Inflammatory macrophage treated with lipopolysaccharide for 4 hours (primary cell): ENCODE measurements at regions not wholly inside any gene's neighbourhood (a gene's known extent, or its start where the extent isn't known, plus 50 kb on each side); places are given as distances from the start of the nearest gene placed in this dataset.

Experiments used
- DNase-seq: peaks from one replicate; pipeline ENCODE4 v3.0.0-alpha.2; 2020

DNA sequence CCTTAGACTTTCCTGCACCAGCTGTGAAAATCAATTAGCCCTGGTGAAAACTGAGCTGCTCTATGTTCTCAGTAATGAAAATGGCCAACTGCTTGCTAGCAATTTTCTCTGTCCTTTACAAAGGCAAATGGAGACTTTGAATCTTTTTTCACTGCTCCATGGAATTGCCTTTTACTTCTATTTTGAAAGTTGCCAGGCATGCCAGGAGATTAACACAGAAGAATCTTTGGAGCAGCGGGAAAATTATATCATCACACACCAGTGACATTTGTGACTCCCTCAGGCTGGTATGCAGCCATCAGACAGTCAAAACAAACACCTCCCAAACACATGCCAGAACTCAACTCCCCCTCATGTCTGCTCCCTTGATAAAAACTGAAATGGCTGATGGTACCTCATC lies 872.0 kb upstream of the FLRT2 start:
- DNase-seq: no peak

GRCh38 chr14:84670796-84671195 lies 859.1 kb upstream of the FLRT2 start:
- DNase-seq: no peak

DNA sequence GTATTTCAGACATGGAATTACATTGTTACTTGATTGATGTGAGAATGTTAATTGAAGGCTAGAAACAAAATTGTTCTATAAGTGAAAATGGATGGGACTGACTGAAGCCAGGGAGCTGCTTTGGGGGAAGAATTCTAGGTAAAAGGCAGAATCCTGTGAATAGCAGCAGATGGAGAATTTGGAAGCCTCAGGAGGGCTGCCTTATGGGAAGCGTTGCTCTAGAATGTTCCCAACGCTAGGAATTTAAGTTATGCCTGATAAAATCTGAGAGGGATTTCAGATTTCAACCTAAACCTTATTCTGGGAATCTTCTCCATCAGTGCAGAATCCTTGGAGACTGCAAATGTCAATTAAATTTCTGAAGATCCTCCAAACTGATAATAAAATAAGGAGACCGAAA lies 858.2 kb upstream of the FLRT2 start:
- no peak for DNase-seq

DNA sequence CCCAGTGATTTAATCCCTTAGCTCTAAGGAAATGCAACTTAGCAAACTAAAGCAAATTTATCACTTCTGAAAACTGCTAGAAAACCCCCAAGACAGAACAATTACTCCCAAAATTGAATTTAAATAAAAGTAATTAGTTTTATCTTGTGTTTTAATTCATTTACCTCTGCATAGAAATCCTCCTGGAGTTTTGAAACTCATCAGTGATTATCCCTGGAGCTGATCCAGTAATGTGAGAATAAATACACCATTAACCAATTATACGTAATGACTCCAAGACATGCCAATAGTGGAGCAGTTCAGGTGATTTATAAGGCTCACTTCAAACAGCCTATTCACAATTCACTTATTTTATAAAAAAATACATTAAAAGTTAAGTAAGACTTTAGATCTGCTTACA lies 855.3 kb upstream of the FLRT2 start:
- DNase-seq: no peak

DNA sequence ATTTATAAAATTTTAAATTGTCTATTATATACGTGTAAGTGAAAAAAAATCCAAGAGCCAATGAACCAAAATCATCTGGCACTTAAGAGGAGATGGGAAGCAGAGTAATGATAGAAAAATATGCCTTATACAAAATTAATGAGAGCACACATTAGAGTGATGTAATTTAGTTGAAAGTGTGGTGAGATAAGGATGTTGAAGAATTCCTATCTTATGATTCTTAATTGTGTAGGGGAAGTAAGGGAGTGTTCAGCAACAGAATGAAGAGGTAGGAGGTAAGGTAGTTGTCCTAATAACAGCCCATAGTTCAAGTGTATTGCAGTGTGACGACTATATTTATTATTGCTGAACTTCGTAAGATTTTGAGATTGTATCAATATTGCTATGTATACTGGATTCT lies 843.4 kb upstream of the FLRT2 start:
- no peak for DNase-seq

- DNase-seq: no peak
Observed at GRCh38 chr14:84688297-84689025, 841.5 kb upstream of the FLRT2 start.

GRCh38 chr14:84694161-84694560 lies 835.8 kb upstream of the FLRT2 start:
- DNase-seq: no peak

DNA sequence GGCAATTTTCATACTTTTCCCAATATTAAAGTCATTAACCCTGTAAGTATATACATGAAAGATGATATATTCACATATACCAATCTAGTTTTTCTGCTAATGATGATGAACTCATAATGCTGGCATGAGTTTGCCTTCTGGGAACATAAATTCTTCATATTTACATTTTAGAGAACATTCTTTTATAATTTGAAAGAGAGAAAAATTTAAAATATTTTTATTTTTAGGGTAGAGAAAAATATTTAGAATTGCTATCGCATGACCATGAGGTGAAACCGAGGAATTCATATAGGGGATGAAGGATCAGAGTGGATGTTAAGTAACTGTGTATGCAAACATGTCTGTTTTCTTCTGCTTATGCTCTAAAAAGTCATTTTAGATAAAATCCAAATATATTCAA lies 825.3 kb upstream of the FLRT2 start:
- no peak for DNase-seq

DNA sequence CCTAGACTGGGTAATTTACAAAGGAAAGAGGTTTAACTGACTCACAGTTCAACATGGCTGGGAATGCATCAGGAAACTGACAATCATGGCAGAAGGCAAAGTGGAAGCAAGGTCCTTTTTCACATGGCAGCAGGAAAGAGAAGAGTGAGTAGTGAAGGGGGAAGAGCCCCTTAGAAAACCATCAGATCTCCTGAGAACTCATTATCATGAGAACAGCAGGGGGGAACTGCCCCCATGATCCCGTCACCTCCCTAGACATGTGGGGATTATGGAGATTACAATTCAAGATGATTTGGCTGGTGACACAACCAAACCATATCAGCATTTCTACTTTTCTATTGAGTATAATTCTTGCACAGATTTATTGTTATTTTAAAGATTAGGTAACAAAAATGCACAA lies 822.1 kb upstream of the FLRT2 start:
- DNase-seq: no peak

DNA sequence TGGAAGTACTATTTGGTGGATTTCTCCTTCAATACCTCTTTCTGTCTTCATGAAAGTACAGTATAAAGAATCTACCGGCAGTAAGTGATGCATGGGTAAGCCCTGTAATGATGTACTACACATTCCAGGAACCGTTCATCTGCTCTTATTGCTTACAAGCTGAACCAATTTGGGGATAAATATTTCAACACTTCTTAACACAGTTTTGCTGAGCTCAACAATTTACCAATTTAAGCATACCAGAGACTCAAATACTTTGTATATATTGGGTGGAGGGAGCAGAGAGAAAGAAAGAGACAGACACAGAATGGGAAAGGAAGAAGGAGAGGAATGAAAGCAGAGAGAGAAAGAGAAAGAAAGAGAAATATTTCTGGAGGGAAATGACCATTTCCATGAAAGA lies 821.1 kb upstream of the FLRT2 start:
- DNase-seq: no peak

DNA sequence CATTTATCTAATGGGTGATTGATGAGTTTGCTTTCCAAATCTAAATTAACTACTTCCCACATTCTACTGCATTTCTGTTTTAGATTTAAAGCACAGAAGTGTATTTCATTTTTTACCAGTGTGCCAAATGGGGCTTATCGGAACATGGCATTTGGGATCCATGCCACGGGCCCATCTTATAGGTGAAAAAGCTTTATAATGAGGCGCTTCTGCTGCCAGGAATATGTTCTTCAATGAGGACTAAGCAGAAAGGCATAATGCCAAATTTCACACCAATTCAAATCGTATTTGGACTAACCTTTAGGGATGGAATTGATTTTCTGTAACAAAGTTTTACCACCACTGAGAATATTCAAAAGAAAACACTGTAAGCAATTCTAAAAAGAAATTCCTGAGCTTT lies 803.5 kb upstream of the FLRT2 start:
- no peak for DNase-seq

DNA sequence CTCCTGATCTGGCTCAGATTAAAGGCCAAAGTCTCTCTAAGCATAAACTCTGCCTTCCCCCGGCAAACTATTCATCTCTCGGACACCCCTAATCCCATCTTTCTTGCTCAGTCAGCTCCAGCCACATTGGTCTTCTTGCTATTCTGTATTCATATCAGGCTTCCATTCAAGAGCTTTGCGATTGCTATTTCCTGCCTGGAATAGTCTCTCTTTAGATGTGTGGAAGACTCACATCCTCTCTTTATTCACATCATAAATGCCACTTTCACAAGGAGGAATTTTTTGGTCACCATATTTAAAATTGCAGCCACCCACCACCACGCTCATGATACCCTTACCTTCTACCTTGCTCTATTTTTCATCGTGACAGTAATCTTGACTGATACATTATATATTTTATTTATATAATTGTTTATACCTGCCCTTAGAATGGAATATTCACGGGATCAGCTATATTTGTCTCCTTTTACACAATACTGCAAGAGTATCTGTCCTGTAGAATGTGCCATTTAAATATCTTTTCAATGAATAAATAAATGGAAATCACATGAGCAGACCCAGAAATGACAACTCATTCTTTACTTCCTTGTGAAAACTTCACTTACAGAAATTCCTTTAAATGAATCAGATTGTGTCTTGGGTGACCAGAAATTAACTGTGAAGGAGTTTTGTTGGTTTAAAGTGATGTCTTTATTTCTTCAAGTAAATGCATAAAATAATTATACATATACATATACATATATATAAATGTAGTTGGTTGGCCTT lies 780.6 kb upstream of the FLRT2 start:
- DNase-seq: no peak

- DNase-seq: no peak
Observed at GRCh38 chr14:84750284-84750683, 779.7 kb upstream of the FLRT2 start.

DNA sequence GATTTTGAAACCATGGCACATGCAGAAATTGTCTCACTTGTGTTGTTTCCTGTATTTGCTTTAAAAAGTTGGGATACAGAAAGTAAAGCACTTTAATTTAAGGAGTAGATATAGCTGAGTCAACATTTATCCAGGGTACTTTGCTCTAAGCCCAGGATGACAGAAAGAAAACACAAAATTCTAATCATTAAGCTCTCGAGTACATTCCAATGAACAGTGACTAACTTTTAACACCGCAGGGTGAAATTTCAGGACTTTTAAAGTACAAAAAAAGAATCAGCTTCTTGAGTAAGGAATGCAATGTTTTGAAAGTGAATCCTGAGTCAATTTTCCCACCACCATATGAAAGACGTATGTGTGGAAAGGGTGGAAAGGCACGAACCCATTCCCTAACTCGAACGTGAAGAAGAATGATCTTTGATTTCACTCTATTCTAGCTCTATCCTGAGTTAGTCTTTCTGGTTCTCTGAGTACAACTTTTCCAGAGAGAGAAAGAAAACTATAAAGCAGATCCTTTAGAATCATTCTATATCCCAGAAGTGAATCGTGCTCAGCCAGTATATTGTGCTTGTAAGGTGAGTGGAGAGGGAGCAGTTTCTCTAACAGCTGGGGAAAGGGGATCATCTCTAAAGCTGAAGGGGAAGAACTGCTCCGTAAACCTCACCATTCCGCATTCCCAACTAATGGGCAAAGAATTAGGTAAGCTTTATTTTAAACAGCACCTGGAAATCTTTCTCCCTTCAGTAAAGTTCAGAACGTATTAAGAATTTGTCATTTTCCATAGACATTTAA lies 779.0 kb upstream of the FLRT2 start:
- no peak for DNase-seq

DNA sequence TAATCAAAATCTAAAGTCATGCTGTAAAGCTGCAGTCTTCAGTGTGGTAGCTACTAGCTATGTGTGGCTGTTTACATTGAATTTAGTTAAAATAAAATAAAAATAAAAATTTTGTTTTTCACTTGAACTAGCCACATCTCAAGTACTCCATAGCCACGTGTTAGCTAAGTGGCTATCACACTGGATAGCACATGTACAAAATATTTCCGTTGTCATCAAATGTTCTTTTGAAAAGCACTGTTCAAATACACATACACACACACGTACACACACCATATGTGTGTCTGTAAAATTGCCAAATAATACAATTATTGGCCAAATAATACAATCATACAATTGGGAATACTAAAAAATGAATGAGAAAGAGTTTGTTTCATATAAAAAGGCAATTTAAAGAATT lies 778.2 kb upstream of the FLRT2 start:
- DNase-seq: no peak

- DNase-seq: no peak
Observed at GRCh38 chr14:84760489-84761126, 769.3 kb upstream of the FLRT2 start.

DNA sequence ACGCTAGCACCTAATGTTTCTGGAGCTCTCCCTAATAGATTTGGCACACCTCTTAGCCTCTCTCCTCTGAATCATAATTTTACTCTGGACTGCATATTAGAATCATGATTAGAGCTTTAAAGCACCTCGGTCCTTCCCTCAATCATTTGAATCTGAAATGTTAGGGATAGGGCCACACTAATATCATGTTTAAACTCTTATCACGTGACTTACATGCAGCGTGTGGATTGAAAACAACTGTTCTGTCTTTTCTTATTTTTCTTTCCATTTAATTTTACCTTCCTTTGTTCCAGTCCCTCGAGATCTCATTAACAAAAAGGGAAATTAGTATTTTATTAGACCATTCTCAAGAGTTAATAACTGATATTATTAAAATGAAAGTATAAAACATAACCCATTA lies 762.5 kb upstream of the FLRT2 start:
- DNase-seq: no peak

GRCh38 chr14:84770030-84770429 lies 759.9 kb upstream of the FLRT2 start:
- DNase-seq: no peak

- DNase-seq: no peak
Observed at GRCh38 chr14:84777356-84777755, 752.6 kb upstream of the FLRT2 start.

- DNase-seq: no peak
Observed at GRCh38 chr14:84782902-84783301, 747.0 kb upstream of the FLRT2 start.

GRCh38 chr14:84783511-84783910 lies 746.4 kb upstream of the FLRT2 start:
- no peak for DNase-seq

GRCh38 chr14:84785996-84786395 lies 743.9 kb upstream of the FLRT2 start:
- DNase-seq: no peak

DNA sequence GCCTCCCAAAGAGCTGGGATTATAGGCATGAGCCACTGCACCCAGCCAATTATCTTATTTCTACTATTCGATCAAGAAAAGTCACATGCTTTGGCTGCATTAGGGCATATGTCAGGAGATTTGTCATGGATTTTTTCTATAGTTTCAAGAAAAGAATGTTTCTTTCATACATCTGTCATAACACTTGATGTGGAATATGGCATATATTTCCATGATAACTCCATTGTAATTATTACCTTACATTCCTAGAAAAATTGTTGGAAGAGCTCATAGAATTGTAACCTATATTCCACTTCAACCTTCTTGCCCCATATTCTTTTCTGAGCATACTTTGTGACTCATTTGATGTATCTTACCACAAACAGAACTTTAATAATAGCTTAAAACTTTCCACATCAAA lies 740.9 kb upstream of the FLRT2 start:
- no peak for DNase-seq
